Omental fat pad (tissue), 3 donors: ENCODE measurements at regions not wholly inside any gene's neighbourhood (a gene's known extent, or its start where the extent isn't known, plus 50 kb on each side); places are given as distances from the start of the nearest gene placed in this dataset.

Experiments
- ATAC-seq: fragments of 150-250 bp; one replicate; pipeline ENCODE4 v1.9.1; 2016; ENCODE audit warnings: mild to moderate bottlenecking, moderate library complexity; ENCODE audit not compliant: low FRiP score
- DNase-seq: peaks from one replicate; pipeline ENCODE4 v3.0.0-alpha.2; 2019; ENCODE audit warnings: low spot score
- CTCF ChIP-seq, 3 donors: fragments of 450-650 bp; IDR thresholded peaks; one replicate each; pipeline ENCODE4 v1.5.1; 2016 to 2017; ENCODE audit warnings: antibody characterized with exemption in 3 of 3, mild to moderate bottlenecking in 3 of 3, moderate library complexity in 2 of 3

GRCh38 chr14:44374906-44375305 is 132.2 kb downstream of the FSCB start:
- DNase-seq (no peak), ATAC-seq (no peak)

GRCh38 chr14:44372807-44373489 is 134.1 kb downstream of the FSCB start:
- DNase-seq (no peak), ATAC-seq (no peak)
- no peak for TF ChIP-seq CTCF (IDR thresholded peaks at IDR 0.05)

More at GRCh38 chr14:44374906-44375305, 132.2 kb downstream of the FSCB start:
- no peak for TF ChIP-seq CTCF (IDR thresholded peaks at IDR 0.05)

GRCh38 chr14:44372231-44372630 is 134.9 kb downstream of the FSCB start:
- DNase-seq (no peak), ATAC-seq (no peak)
- no peak for TF ChIP-seq CTCF (IDR thresholded peaks at IDR 0.05)

- no peak for ATAC-seq
- TF ChIP-seq CTCF (IDR thresholded peaks at IDR 0.05) = no peak
- no peak for DNase-seq
Observed at GRCh38 chr14:44370727-44371126, 136.4 kb downstream of the FSCB start.

- DNase-seq (no peak), ATAC-seq (no peak)
- TF ChIP-seq CTCF (IDR thresholded peaks at IDR 0.05) = no peak
Observed at GRCh38 chr14:44369401-44370123, 137.5 kb downstream of the FSCB start.

- TF ChIP-seq CTCF (IDR thresholded peaks at IDR 0.05) = no peak
- DNase-seq (no peak), ATAC-seq (no peak)
Observed at GRCh38 chr14:44361083-44361482, 146.0 kb downstream of the FSCB start.

- ATAC-seq (no peak), DNase-seq (no peak)
- no peak for TF ChIP-seq CTCF (IDR thresholded peaks at IDR 0.05)
Observed at GRCh38 chr14:44353805-44354204, 153.3 kb downstream of the FSCB start.
